Progenitor cell of endocrine pancreas (in vitro differentiated cells): ENCODE measurements at regions not wholly inside any gene's neighbourhood (a gene's known extent, or its start where the extent isn't known, plus 50 kb on each side); places are given as distances from the start of the nearest gene placed in this dataset.
A peak's percentile ranks its signal among the peaks of the same experiment; 100 is the strongest.

Experiments
- DNase-seq: peaks from one replicate; pipeline ENCODE4 v3.0.0; 2021; ENCODE audit warnings: low spot score; ENCODE audit not compliant: unreplicated experiment
- H3K27ac Mint-ChIP-seq: 2 replicates; pipeline ENCODE4 v1.8.0; 2021; ENCODE audit warnings: mild to moderate bottlenecking, moderate library complexity, mixed read lengths
- H3K27me3 Mint-ChIP-seq: 2 replicates; pipeline ENCODE4 v1.8.0; 2021; ENCODE audit warnings: mixed read lengths
- H3K36me3 Mint-ChIP-seq: 2 replicates; pipeline ENCODE4 v1.8.0; 2022; ENCODE audit warnings: mixed read lengths; ENCODE audit not compliant: insufficient read depth
- H3K4me1 Mint-ChIP-seq: 2 replicates; pipeline ENCODE4 v1.8.0; 2021; ENCODE audit warnings: low read depth, mixed read lengths
- H3K4me3 Mint-ChIP-seq: 2 replicates; pipeline ENCODE4 v1.8.0; 2021; ENCODE audit warnings: low read depth, mild to moderate bottlenecking, moderate library complexity, mixed read lengths
- H3K9me3 Mint-ChIP-seq: 2 replicates; pipeline ENCODE4 v1.8.0; 2021; ENCODE audit warnings: low read depth, mixed read lengths
- TF ChIP-seq, protein P1 (sequence below): fragments of 200-600 bp; sonication (generic); IDR thresholded peaks from one replicate; pipeline ENCODE4 v1.5.0; 2021; ENCODE audit warnings: antibody characterized with exemption, mild to moderate bottlenecking; ENCODE audit not compliant: unreplicated experiment

DNA sequence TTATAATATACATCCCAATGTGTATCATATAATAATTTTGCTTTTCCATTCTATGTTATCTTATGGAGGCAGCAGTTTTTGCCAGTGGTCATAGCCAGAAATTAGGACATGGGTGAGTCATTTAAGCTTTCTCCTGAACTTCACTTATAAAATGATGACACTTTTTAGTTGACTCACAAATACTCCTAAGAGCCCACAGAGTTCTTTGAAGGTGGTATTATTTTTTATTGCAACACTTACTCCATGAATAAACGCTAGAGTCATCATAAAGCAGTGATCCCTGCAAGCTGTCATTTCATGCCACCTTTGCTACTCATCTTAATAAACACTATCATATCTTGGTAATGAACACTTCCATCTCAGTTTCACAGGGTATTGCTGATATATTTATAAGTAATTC is 69.9 kb upstream of the MAPRE2 start:
- Mint-ChIP-seq H3K4me3 (no peak overlapping the region), H3K9me3 (no peaks in the 10 kb centered on the region), H3K4me1 (peaks cover 1% of the 10 kb centered on the region), H3K36me3 (no peaks in the 10 kb centered on the region), H3K27me3 (peaks cover 38% of the 10 kb centered on the region), H3K27ac (no peak overlapping the region)
- DNase-seq, result no peak
- TF ChIP-seq, protein P1, sequence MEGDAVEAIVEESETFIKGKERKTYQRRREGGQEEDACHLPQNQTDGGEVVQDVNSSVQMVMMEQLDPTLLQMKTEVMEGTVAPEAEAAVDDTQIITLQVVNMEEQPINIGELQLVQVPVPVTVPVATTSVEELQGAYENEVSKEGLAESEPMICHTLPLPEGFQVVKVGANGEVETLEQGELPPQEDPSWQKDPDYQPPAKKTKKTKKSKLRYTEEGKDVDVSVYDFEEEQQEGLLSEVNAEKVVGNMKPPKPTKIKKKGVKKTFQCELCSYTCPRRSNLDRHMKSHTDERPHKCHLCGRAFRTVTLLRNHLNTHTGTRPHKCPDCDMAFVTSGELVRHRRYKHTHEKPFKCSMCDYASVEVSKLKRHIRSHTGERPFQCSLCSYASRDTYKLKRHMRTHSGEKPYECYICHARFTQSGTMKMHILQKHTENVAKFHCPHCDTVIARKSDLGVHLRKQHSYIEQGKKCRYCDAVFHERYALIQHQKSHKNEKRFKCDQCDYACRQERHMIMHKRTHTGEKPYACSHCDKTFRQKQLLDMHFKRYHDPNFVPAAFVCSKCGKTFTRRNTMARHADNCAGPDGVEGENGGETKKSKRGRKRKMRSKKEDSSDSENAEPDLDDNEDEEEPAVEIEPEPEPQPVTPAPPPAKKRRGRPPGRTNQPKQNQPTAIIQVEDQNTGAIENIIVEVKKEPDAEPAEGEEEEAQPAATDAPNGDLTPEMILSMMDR, result no peak

DNA sequence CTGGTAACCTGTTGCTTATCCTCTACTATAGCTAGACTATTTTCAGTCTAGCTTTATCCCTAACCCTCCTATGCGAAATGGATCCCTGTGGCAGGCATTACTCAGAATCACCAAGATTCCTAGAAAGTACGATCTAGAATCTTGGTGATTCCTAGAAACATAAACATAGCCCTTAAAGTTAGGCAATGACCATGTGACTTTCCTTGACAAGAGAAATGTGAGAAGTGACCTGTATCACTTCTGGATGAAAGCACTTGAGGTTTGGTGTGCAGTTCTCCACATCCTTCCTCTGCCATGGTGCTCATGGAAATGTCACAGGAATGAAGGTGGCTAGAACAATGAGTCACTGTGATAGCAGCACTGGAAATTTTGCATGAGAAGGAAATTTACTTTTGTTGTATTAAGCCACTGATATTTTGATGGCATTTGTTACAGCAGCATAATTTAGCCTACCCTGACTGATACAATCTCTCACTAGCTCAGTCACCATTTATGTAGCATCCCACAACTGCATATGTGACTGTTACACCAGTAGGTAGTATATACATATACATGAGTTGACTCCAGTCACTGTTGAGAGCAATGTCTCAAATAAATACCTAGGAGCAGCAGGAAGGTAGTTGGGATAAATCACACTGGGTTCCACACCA is 68.3 kb upstream of the MAPRE2 start:
- TF ChIP-seq, protein P1, result no peak
- peaks cover 41% of the 10 kb centered on the region for H3K27me3 Mint-ChIP-seq
- no peaks in the 10 kb centered on the region for H3K9me3 Mint-ChIP-seq
- no peak overlapping the region for H3K4me3 Mint-ChIP-seq
- H3K4me1 Mint-ChIP-seq, result peaks cover 5% of the 10 kb centered on the region
- no peaks in the 10 kb centered on the region for H3K36me3 Mint-ChIP-seq
- no peak for DNase-seq
- H3K27ac Mint-ChIP-seq, result no peak overlapping the region

DNA sequence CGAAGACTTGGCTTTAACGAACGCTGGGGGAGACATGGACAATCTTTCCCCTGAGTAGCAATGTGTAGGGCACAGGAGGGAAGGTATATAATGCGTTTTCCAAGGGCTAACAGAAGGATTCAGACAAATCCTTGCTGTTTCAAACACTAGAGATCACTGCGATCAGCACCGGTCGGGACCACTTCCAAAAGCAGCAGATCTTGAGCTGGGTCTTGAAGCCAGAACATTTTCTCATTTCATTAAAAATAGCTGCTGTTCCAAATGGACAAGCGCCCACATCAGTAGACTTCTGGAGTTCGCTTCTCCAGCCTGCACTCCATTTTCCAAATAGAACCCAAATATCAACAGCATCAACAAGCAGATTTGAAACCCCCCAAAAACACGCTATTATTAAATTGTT is 65.1 kb upstream of the MAPRE2 start:
- Mint-ChIP-seq H3K27ac (peak overlapping the region; percentile 14), H3K36me3 (no peaks in the 10 kb centered on the region), H3K4me3 (peak overlapping the region; percentile 87), H3K27me3 (peaks cover 41% of the 10 kb centered on the region), H3K4me1 (peaks cover 21% of the 10 kb centered on the region), H3K9me3 (no peaks in the 10 kb centered on the region)
- DNase-seq, result no peak
- TF ChIP-seq, protein P1, result no peak

DNA sequence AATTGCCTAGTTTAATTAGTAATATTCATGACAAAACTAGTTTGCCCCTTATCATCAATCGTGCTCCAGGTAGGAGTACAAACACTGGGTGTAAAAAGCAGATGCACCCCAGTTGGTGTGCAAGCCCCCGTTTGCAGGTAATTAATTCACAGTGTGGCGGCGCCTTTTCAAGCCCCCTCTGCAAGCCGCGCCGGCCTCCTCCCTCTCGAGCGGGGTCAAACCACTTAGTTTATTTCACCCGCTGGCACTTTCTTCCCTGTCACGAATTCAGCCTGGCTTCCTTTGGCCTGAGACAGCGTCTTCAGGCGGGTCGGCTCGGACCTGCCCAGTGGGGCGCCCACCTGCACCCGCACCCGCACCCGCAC is 64.7 kb upstream of the MAPRE2 start:
- Mint-ChIP-seq H3K27me3 (peaks cover 38% of the 10 kb centered on the region), H3K4me1 (peaks cover 21% of the 10 kb centered on the region), H3K4me3 (peak overlapping the region; percentile 87), H3K27ac (peak overlapping the region; percentile 76), H3K36me3 (no peaks in the 10 kb centered on the region), H3K9me3 (no peaks in the 10 kb centered on the region)
- DNase-seq, result no peak
- TF ChIP-seq, protein P1, result no peak

DNA sequence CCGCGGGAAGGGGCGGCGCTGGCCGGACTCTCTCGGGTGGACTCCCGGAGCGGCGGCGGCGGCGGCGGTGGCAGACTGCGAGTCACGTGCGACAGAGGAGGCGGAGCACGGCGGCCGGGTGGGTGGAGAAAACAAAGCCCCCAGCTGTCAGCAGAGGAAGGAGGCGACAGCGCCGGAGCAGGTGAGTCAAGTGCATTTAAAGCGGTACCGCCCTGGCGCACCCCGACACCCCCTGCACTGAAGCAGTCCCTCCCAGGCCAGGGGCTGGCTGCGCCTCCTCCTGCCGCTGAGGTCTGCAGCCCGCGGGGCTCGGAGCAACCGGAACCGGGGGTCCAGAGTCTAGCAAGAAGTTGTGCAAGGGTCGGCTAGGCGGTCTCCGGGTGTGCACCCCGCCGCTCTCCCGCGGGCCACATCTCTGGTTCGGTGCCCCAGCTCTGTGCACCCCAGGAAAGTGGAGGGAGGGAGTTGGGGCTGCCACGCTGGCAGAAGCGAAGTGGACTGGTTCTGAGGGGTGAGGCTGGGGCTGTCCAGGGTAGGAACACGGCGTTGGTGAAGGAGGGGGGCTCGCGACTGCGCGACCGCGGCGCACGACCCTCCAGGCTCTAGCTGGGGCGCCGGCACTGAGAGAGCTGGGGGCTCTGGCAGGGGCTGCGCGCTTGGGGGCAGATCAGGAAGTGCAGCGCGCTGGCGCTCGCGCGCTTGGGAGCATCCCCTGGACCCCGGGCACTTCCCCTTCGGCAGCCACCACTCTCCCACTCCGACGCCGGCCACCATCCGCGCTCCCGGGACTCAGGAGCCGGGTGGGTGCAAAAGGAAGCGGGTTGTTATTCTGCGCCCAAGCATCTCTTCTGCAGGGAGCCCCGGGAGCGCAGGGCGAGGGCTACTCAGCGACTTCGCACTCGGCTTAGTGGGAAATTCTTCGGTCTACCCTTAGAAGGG is 64.0 kb upstream of the MAPRE2 start:
- H3K36me3 Mint-ChIP-seq, result no peaks in the 10 kb centered on the region
- H3K9me3 Mint-ChIP-seq, result no peaks in the 10 kb centered on the region
- DNase-seq, result peak; percentile 75
- H3K27me3 Mint-ChIP-seq, result peaks cover 37% of the 10 kb centered on the region
- peak overlapping the region; percentile 98 for H3K27ac Mint-ChIP-seq
- peaks cover 21% of the 10 kb centered on the region for H3K4me1 Mint-ChIP-seq
- TF ChIP-seq, protein P1, result no peak
- peak overlapping the region; percentile 87 for H3K4me3 Mint-ChIP-seq
